ENCODE measurements at regions not wholly inside any gene's neighbourhood (a gene's known extent, or its start where the extent isn't known, plus 50 kb on each side); places are given as distances from the start of the nearest gene placed in this dataset.

- Histone ChIP-seq H3K27me3 (ENCODE audit: control insufficient read depth, insufficient read depth, low read length) (no peaks in the 10 kb centered on the region), H3K4me1 (ENCODE audit: control insufficient read depth, insufficient read depth, low read length) (peaks cover 18% of the 10 kb centered on the region), H3K36me3 (ENCODE audit: control insufficient read depth, insufficient read depth, low read length) (no peaks in the 10 kb centered on the region), H3K27ac (ENCODE audit: low read depth, low read length) (no peak overlapping the region), H3K9me3 (ENCODE audit: control insufficient read depth, insufficient read depth, low read length) (no peaks in the 10 kb centered on the region), H3K4me3 (ENCODE audit: low read depth, low read length) (no peak overlapping the region)
- WGBS (ENCODE audit: insufficient coverage): 91% methylated on average over 15 of the region's 16 CpGs
- no peak for DNase-seq (ENCODE audit: low read depth in 4 of 6, low spot score in 6 of 6)
These were observed 138.1 kb upstream of the PHACTR3 start for GRCh38 chr20:59466107-59466815.

DNA sequence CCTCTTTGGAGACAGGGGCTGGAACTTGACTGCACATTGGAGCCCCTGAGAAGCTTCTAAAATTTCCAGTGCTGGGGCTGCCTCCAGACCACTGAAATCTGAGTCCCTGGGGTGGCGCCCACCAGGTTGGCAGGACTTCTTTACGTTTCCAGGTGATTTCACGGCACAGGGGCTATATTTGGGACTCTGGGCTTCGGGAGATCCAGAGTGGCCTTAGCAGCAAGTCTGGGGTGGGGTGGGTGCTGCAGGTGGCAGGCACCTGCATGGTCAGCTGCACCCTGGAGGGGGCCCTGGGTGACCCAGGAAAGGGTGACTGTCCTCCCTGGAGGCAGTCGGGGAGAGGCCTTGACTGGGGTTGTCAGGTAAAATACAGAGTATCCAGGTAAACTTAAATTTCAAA, 135.5 kb upstream of the PHACTR3 start:
- WGBS (ENCODE audit: insufficient coverage): 97% methylated on average over 4 of the region's 5 CpGs
- Histone ChIP-seq H3K9me3 (ENCODE audit: control insufficient read depth, insufficient read depth, low read length) (no peaks in the 10 kb centered on the region), H3K36me3 (ENCODE audit: control insufficient read depth, insufficient read depth, low read length) (no peaks in the 10 kb centered on the region), H3K4me1 (ENCODE audit: control insufficient read depth, insufficient read depth, low read length) (peaks cover 11% of the 10 kb centered on the region), H3K27me3 (ENCODE audit: control insufficient read depth, insufficient read depth, low read length) (no peaks in the 10 kb centered on the region), H3K27ac (ENCODE audit: low read depth, low read length) (no peak overlapping the region), H3K4me3 (ENCODE audit: low read depth, low read length) (no peak overlapping the region)
- DNase-seq (ENCODE audit: low read depth in 4 of 6, low spot score in 6 of 6): no peak

DNA sequence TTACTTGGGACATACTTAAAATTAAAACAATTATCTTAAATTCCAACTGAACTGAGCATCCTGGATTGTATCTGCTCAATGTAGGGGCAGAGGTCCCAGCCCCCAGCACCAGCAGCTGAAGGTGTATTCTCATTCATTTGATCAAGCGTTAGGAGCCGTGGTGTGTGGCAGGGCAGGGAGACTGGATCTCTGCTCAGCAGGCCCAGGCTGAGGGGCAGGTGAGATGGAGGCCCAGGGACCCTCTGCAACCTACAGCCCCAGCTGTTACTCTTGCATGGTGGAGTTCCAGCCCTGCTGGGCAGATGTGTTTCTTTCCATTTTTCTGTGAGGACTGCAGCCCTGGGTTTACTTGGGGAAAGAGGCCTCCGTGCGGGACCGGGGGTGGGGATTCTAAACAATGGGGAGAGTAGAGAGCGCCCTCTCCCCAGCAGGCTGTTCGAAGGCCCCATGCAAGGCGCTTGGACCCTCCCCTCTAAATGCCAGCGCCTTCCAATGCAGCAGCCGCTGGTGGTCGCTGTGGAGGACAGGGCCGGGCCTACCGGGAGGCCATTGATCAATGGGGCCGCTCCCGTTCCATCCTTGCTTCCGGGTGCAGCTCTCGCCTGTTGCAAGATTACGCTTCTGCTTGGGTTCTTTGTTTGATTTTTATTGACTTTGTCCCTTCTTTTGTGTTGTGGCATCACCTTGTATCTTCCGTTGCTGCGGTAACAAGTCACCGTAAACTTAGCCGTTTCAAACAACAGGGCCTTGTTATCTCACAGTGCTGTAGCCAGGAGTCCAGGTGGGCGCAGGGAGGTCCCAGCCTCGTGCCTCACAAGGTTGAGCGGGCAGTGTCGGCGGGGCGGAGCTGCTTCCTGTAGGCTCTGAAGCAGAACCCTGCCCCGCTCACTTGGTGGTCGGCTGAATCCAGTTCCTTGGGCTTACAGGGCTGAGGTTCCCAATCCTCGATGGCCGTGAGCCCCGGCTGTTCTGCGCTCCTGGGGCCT, 134.8 kb upstream of the PHACTR3 start:
- DNase-seq (ENCODE audit: low read depth in 4 of 6, low spot score in 6 of 6): peak in 1 of 6 donors; percentile 56
- 61% methylated on average over 28 of the region's 34 CpGs for WGBS (ENCODE audit: insufficient coverage)
- Histone ChIP-seq H3K4me3 (ENCODE audit: low read depth, low read length) (no peak overlapping the region), H3K36me3 (ENCODE audit: control insufficient read depth, insufficient read depth, low read length) (no peaks in the 10 kb centered on the region), H3K27me3 (ENCODE audit: control insufficient read depth, insufficient read depth, low read length) (no peaks in the 10 kb centered on the region), H3K4me1 (ENCODE audit: control insufficient read depth, insufficient read depth, low read length) (peaks cover 11% of the 10 kb centered on the region), H3K27ac (ENCODE audit: low read depth, low read length) (no peak overlapping the region), H3K9me3 (ENCODE audit: control insufficient read depth, insufficient read depth, low read length) (no peaks in the 10 kb centered on the region)

DNA sequence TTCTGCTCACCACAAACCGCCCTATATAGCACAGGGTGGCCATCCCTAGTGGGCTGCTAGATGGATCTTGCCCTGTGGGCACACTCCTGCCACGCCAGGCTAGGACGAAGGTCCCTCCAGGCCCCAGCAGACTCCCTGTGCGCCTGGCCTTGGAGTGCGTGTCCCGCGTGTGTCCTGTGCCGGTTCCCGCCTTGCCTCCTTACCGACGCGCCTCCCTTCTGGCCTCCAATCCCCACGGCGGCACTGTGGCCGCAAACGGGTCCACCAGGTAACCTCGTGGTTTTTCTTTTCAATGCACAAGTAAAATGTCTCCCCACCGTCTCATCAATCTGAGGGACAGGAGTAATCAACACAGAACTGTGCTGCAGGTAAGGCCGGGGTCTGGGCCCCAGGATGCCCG, 133.8 kb upstream of the PHACTR3 start:
- no peaks in the 10 kb centered on the region for H3K27me3 ChIP-seq (ENCODE audit: control insufficient read depth, insufficient read depth, low read length)
- no peak for DNase-seq (ENCODE audit: low read depth in 4 of 6, low spot score in 6 of 6)
- H3K4me1 ChIP-seq (ENCODE audit: control insufficient read depth, insufficient read depth, low read length): peaks cover 11% of the 10 kb centered on the region
- no peak overlapping the region for H3K4me3 ChIP-seq (ENCODE audit: low read depth, low read length)
- H3K27ac ChIP-seq (ENCODE audit: low read depth, low read length): no peak overlapping the region
- no peaks in the 10 kb centered on the region for H3K36me3 ChIP-seq (ENCODE audit: control insufficient read depth, insufficient read depth, low read length)
- H3K9me3 ChIP-seq (ENCODE audit: control insufficient read depth, insufficient read depth, low read length): no peaks in the 10 kb centered on the region
- WGBS (ENCODE audit: insufficient coverage): 95% methylated on average over 15 of the region's 20 CpGs

GRCh38 chr20:59471653-59472421, 132.5 kb upstream of the PHACTR3 start:
- peaks cover 4% of the 10 kb centered on the region for H3K4me1 ChIP-seq (ENCODE audit: control insufficient read depth, insufficient read depth, low read length)
- no peak for DNase-seq (ENCODE audit: low read depth in 4 of 6, low spot score in 6 of 6)
- WGBS (ENCODE audit: insufficient coverage): 48% methylated on average over 7 of the region's 12 CpGs
- H3K27ac ChIP-seq (ENCODE audit: low read depth, low read length): no peak overlapping the region
- no peaks in the 10 kb centered on the region for H3K27me3 ChIP-seq (ENCODE audit: control insufficient read depth, insufficient read depth, low read length)
- no peak overlapping the region for H3K4me3 ChIP-seq (ENCODE audit: low read depth, low read length)
- H3K36me3 ChIP-seq (ENCODE audit: control insufficient read depth, insufficient read depth, low read length): no peaks in the 10 kb centered on the region
- H3K9me3 ChIP-seq (ENCODE audit: control insufficient read depth, insufficient read depth, low read length): no peaks in the 10 kb centered on the region

DNA sequence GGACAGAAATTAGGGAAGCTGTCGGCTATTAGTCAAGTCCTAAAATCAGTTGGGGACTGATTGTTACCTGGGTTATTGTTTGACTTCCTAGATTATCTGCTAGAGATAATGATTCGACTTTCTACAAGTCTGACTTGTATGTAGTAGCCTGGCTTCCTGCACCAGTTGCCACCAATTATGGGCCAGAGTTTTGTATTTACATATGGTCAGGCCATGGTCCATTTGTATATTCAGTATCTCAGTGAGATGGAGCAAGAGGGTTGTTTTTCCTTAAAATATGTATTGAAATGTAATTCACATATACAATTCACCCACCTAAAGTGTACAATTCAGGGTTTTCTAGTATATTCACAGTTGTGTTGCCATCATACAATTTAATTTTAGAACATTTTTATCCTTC, 130.6 kb upstream of the PHACTR3 start:
- Histone ChIP-seq H3K9me3 (ENCODE audit: control insufficient read depth, insufficient read depth, low read length) (no peaks in the 10 kb centered on the region), H3K4me3 (ENCODE audit: low read depth, low read length) (no peak overlapping the region), H3K4me1 (ENCODE audit: control insufficient read depth, insufficient read depth, low read length) (peaks cover 4% of the 10 kb centered on the region), H3K36me3 (ENCODE audit: control insufficient read depth, insufficient read depth, low read length) (no peaks in the 10 kb centered on the region), H3K27ac (ENCODE audit: low read depth, low read length) (no peak overlapping the region), H3K27me3 (ENCODE audit: control insufficient read depth, insufficient read depth, low read length) (no peaks in the 10 kb centered on the region)
- DNase-seq (ENCODE audit: low read depth in 4 of 6, low spot score in 6 of 6): no peak
- WGBS (ENCODE audit: insufficient coverage): 100% methylated on average over 1 of the region's 2 CpGs

GRCh38 chr20:59481067-59481466, 123.3 kb upstream of the PHACTR3 start:
- WGBS (ENCODE audit: insufficient coverage): 83% methylated on average over 7 of the region's 10 CpGs
- Histone ChIP-seq H3K4me3 (ENCODE audit: low read depth, low read length) (no peak overlapping the region), H3K27me3 (ENCODE audit: control insufficient read depth, insufficient read depth, low read length) (no peaks in the 10 kb centered on the region), H3K36me3 (ENCODE audit: control insufficient read depth, insufficient read depth, low read length) (no peaks in the 10 kb centered on the region), H3K9me3 (ENCODE audit: control insufficient read depth, insufficient read depth, low read length) (no peaks in the 10 kb centered on the region), H3K4me1 (ENCODE audit: control insufficient read depth, insufficient read depth, low read length) (no peaks in the 10 kb centered on the region), H3K27ac (ENCODE audit: low read depth, low read length) (no peak overlapping the region)
- DNase-seq (ENCODE audit: low read depth in 4 of 6, low spot score in 6 of 6): no peak

- WGBS (ENCODE audit: insufficient coverage): 85% methylated on average over 4 of the region's 10 CpGs
These were observed 122.8 kb upstream of the PHACTR3 start for GRCh38 chr20:59481477-59482018.

More at GRCh38 chr20:59481477-59482018, 122.8 kb upstream of the PHACTR3 start:
- Histone ChIP-seq H3K4me1 (ENCODE audit: control insufficient read depth, insufficient read depth, low read length) (no peaks in the 10 kb centered on the region), H3K36me3 (ENCODE audit: control insufficient read depth, insufficient read depth, low read length) (no peaks in the 10 kb centered on the region), H3K27ac (ENCODE audit: low read depth, low read length) (no peak overlapping the region), H3K4me3 (ENCODE audit: low read depth, low read length) (no peak overlapping the region), H3K27me3 (ENCODE audit: control insufficient read depth, insufficient read depth, low read length) (no peaks in the 10 kb centered on the region), H3K9me3 (ENCODE audit: control insufficient read depth, insufficient read depth, low read length) (no peaks in the 10 kb centered on the region)
- no peak for DNase-seq (ENCODE audit: low read depth in 4 of 6, low spot score in 6 of 6)

Data from spinal cord (tissue), 9 donors.